ENCODE measurements at regions not wholly inside any gene's neighbourhood (a gene's known extent, or its start where the extent isn't known, plus 50 kb on each side); places are given as distances from the start of the nearest gene placed in this dataset.

DNA sequence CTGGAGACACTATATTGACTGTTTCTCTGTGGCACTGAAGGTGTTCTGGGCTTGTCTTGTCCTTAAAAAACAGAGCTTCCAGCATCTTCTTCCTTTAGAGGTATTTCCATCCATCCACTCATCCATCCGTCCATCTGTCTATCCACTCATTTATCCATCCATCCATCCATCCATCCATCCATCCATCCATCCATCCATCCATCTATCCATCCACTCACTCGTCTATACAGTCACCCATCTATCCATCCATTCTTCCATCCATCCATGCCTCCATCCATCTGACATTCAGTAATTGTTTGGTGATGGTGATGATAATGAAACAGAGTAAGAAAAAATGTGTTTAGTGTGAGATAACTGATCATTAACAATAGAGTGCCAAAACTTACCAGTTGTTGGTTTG lies 334.8 kb downstream of the NSG2 start:
- DNase-seq (ENCODE audit: low read depth in 1 of 2, low spot score in 1 of 2) = no peak
- H3K4me3 ChIP-seq (replicated peaks; ENCODE audit: insufficient read depth, low read length) = no peak overlapping the region
- H3K27me3 ChIP-seq (ENCODE audit: insufficient read depth, poor library complexity, severe bottlenecking) = no peaks in the 10 kb centered on the region
- H3K27ac ChIP-seq (replicated peaks) = no peak overlapping the region
- TF ChIP-seq SPI1 (IDR thresholded peaks at IDR 0.05; ENCODE audit: borderline replicate concordance, low read depth) = no peak
- TF ChIP-seq GABPA (IDR thresholded peaks at IDR 0.05; ENCODE audit: low read depth) = no peak
- no peak for TF ChIP-seq REST (IDR thresholded peaks at IDR 0.05; ENCODE audit: insufficient replicate concordance, low read depth)
- TF ChIP-seq CTCF (IDR thresholded peaks at IDR 0.05; ENCODE audit: insufficient read depth, low read length) = no peak
- no peak for TF ChIP-seq POLR2AphosphoS5 (IDR thresholded peaks at IDR 0.05; ENCODE audit: low read depth)

DNA sequence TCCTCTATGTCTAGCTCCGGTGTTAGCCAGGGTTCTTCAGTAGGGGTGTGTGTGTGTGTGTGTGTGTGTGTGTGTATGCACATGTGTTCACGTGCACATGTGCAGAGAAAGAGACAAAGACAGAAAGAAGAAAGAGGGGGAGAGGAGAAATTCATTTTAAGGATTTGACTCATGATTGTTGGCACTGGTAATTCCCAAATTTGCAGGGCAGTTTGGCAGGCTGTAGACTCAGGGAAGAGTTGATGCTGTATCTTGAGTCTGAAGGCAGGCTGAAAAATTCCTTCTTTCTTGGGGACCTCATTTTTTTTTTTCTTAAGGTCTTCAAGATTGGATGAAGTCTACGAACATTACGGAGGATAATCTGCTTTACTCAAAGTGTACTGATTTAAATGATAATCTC lies 335.7 kb downstream of the NSG2 start:
- DNase-seq (ENCODE audit: low read depth in 1 of 2, low spot score in 1 of 2) = no peak
- Histone ChIP-seq H3K27ac (replicated peaks) (no peak overlapping the region), H3K27me3 (ENCODE audit: insufficient read depth, poor library complexity, severe bottlenecking) (no peaks in the 10 kb centered on the region), H3K4me3 (replicated peaks; ENCODE audit: insufficient read depth, low read length) (no peak overlapping the region)
- no peak for TF ChIP-seq GABPA (IDR thresholded peaks at IDR 0.05; ENCODE audit: low read depth)
- TF ChIP-seq SPI1 (IDR thresholded peaks at IDR 0.05; ENCODE audit: borderline replicate concordance, low read depth) = no peak
- TF ChIP-seq REST (IDR thresholded peaks at IDR 0.05; ENCODE audit: insufficient replicate concordance, low read depth) = no peak
- TF ChIP-seq CTCF (IDR thresholded peaks at IDR 0.05; ENCODE audit: insufficient read depth, low read length) = no peak
- TF ChIP-seq POLR2AphosphoS5 (IDR thresholded peaks at IDR 0.05; ENCODE audit: low read depth) = no peak

GRCh38 chr5:174383210-174384167 lies 338.0 kb downstream of the NSG2 start:
- TF ChIP-seq SPI1 (IDR thresholded peaks at IDR 0.05; ENCODE audit: borderline replicate concordance, low read depth) = no peak
- TF ChIP-seq POLR2AphosphoS5 (IDR thresholded peaks at IDR 0.05; ENCODE audit: low read depth) = no peak
- peaks cover 2% of the 10 kb centered on the region for H3K27me3 ChIP-seq (ENCODE audit: insufficient read depth, poor library complexity, severe bottlenecking)
- DNase-seq (ENCODE audit: low read depth in 1 of 2, low spot score in 1 of 2) = no peak
- H3K4me3 ChIP-seq (replicated peaks; ENCODE audit: insufficient read depth, low read length) = no peak overlapping the region
- no peak overlapping the region for H3K27ac ChIP-seq (replicated peaks)

DNA sequence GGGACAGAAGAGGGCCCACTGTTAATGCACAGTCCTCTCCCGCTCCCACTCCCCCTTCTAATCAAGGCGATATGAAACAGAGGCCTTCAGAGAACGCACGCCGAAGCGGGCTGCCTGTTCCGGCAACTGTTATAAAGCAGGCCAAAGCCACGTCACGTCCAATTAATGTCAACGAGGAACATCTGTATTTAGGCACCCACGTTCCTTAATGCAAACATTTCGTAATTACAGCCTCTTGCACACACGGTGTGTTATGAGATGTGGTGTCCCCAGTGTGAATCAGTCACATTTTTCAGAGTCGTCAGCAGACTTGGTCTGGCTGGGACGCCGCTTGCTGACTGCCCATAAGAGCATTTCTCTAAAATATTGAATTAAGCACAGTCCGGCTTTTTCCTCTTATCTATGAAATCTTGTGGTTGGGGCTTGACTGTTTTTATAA lies 339.0 kb downstream of the NSG2 start:
- DNase-seq (ENCODE audit: low read depth in 1 of 2, low spot score in 1 of 2) = no peak
- peaks cover 2% of the 10 kb centered on the region for H3K27me3 ChIP-seq (ENCODE audit: insufficient read depth, poor library complexity, severe bottlenecking)
- no peak for TF ChIP-seq REST (IDR thresholded peaks at IDR 0.05; ENCODE audit: insufficient replicate concordance, low read depth)
- TF ChIP-seq SPI1 (IDR thresholded peaks at IDR 0.05; ENCODE audit: borderline replicate concordance, low read depth) = no peak
- no peak for TF ChIP-seq CTCF (IDR thresholded peaks at IDR 0.05; ENCODE audit: insufficient read depth, low read length)
- TF ChIP-seq POLR2AphosphoS5 (IDR thresholded peaks at IDR 0.05; ENCODE audit: low read depth) = no peak
- no peak for TF ChIP-seq GABPA (IDR thresholded peaks at IDR 0.05; ENCODE audit: low read depth)
- no peak overlapping the region for H3K27ac ChIP-seq (replicated peaks)
- H3K4me3 ChIP-seq (replicated peaks; ENCODE audit: insufficient read depth, low read length) = no peak overlapping the region
